ENCODE measurements at regions not wholly inside any gene's neighbourhood (a gene's known extent, or its start where the extent isn't known, plus 50 kb on each side); places are given as distances from the start of the nearest gene placed in this dataset.

- TF ChIP-seq ZFP3 (CRISPR knock-in tag; IDR thresholded peaks at IDR 0.05) (no peak), ZNF565 (CRISPR knock-in tag; conservative IDR thresholded peaks at IDR 0.05; ENCODE audit: low read depth) (no peak), TOX (CRISPR knock-in tag; IDR thresholded peaks at IDR 0.05; ENCODE audit: borderline replicate concordance) (no peak), SNAI2 (CRISPR knock-in tag; IDR thresholded peaks at IDR 0.05) (no peak), OSR1 (CRISPR knock-in tag; IDR thresholded peaks at IDR 0.05) (no peak)
- ATAC-seq = no peak
Observed at GRCh38 chr4:175453456-175453855, 358.6 kb downstream of the GPM6A start.

- TF ChIP-seq, protein P1, sequence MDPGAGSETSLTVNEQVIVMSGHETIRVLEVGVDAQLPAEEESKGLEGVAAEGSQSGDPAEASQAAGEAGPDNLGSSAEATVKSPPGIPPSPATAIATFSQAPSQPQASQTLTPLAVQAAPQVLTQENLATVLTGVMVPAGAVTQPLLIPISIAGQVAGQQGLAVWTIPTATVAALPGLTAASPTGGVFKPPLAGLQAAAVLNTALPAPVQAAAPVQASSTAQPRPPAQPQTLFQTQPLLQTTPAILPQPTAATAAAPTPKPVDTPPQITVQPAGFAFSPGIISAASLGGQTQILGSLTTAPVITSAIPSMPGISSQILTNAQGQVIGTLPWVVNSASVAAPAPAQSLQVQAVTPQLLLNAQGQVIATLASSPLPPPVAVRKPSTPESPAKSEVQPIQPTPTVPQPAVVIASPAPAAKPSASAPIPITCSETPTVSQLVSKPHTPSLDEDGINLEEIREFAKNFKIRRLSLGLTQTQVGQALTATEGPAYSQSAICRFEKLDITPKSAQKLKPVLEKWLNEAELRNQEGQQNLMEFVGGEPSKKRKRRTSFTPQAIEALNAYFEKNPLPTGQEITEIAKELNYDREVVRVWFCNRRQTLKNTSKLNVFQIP (CRISPR knock-in tag; IDR thresholded peaks at IDR 0.05; ENCODE audit: borderline replicate concordance, low read depth) = no peak
- TF ChIP-seq PPARA (CRISPR knock-in tag; IDR thresholded peaks at IDR 0.05; ENCODE audit: borderline replicate concordance) = no peak
- ATAC-seq = no peak
Observed at GRCh38 chr4:175456131-175456530, 355.9 kb downstream of the GPM6A start.

DNA sequence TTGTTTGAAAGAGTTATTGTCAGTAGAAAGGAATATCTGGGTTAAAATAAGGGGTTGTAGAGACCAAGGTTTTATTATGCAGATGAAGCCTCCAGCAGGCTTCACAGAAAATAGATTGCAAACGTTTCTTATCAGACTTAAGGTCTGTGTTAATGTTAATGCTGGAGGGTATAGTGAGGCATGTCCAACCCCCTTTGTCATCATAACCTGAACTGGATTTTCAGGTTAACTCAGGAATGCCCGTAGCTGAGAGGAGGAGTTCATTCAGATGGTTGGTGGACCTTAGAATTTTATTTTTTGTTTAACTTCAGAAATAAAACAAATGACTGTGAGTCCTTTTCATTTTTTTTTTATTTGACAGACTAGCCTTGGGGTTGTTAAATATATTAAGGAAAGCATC lies 354.1 kb downstream of the GPM6A start:
- TF ChIP-seq ZNF565 (CRISPR knock-in tag; conservative IDR thresholded peaks at IDR 0.05; ENCODE audit: low read depth) (no peak), TOX (CRISPR knock-in tag; IDR thresholded peaks at IDR 0.05; ENCODE audit: borderline replicate concordance) (no peak), TSHZ2 (CRISPR knock-in tag; IDR thresholded peaks at IDR 0.05) (no peak), ISL1 (CRISPR knock-in tag; IDR thresholded peaks at IDR 0.05) (no peak), TCF4 (CRISPR knock-in tag; IDR thresholded peaks at IDR 0.05; ENCODE audit: borderline replicate concordance) (no peak), OSR1 (CRISPR knock-in tag; IDR thresholded peaks at IDR 0.05) (no peak)

DNA sequence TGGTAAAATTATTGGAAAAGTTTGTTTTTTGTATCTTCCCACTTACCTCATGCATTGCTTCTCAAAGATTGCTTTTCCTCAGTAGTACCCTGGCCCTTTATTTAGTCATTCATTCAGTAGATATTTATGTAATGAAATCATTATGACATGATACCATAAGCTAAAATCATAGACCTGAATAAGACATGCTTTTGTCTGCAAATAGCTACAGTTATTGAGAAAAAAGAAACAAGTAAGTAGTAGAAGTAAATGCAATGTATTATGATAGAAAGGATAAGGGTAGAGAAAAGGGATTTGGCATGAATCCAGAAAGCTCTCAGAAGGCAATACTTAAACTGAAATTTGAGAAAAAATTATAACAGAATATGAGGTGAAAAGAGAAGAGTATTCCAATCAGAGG lies 352.5 kb downstream of the GPM6A start:
- ATAC-seq = no peak
- no peak for TF ChIP-seq ZC3H10 (CRISPR knock-in tag; IDR thresholded peaks at IDR 0.05)
- TF ChIP-seq, protein P2, sequence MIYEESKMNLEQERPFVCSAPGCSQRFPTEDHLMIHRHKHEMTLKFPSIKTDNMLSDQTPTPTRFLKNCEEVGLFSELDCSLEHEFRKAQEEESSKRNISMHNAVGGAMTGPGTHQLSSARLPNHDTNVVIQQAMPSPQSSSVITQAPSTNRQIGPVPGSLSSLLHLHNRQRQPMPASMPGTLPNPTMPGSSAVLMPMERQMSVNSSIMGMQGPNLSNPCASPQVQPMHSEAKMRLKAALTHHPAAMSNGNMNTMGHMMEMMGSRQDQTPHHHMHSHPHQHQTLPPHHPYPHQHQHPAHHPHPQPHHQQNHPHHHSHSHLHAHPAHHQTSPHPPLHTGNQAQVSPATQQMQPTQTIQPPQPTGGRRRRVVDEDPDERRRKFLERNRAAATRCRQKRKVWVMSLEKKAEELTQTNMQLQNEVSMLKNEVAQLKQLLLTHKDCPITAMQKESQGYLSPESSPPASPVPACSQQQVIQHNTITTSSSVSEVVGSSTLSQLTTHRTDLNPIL (CRISPR knock-in tag; IDR thresholded peaks at IDR 0.05; ENCODE audit: low read depth) = no peak
- TF ChIP-seq, protein P3, sequence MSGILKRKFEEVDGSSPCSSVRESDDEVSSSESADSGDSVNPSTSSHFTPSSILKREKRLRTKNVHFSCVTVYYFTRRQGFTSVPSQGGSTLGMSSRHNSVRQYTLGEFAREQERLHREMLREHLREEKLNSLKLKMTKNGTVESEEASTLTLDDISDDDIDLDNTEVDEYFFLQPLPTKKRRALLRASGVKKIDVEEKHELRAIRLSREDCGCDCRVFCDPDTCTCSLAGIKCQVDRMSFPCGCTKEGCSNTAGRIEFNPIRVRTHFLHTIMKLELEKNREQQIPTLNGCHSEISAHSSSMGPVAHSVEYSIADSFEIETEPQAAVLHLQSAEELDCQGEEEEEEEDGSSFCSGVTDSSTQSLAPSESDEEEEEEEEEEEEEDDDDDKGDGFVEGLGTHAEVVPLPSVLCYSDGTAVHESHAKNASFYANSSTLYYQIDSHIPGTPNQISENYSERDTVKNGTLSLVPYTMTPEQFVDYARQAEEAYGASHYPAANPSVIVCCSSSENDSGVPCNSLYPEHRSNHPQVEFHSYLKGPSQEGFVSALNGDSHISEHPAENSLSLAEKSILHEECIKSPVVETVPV (CRISPR knock-in tag; IDR thresholded peaks at IDR 0.05) = no peak
- TF ChIP-seq OSR1 (CRISPR knock-in tag; IDR thresholded peaks at IDR 0.05) = no peak
- no peak for TF ChIP-seq ZFP30 (CRISPR knock-in tag; IDR thresholded peaks at IDR 0.05)
- no peak for TF ChIP-seq TSHZ2 (CRISPR knock-in tag; IDR thresholded peaks at IDR 0.05)
- TF ChIP-seq ARNTL (CRISPR knock-in tag; IDR thresholded peaks at IDR 0.05; ENCODE audit: borderline replicate concordance, low read depth) = no peak

More for the DNA sequence above, 354.1 kb downstream of the GPM6A start:
- ATAC-seq = no peak

DNA sequence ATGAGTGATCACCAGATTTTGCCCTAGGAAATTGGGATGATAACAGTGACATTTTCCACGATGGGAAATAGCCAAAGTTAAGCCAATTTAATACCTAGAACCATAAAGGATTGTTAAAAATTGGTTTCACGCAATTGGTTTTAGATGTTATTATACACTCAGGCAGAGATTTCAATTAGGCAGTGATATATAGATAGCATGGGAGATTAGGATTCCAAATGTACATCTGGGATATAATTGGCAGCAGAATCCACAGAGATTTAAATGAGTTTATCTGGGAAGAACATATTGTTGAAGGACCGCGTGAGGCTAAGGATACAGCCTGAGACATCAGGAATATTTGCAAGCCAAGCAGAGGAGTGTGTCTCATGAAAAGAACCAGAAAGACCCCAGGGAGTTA lies 351.6 kb downstream of the GPM6A start:
- no peak for ATAC-seq
- TF ChIP-seq GLIS3 (CRISPR knock-in tag; IDR thresholded peaks at IDR 0.05) (no peak), TOX (CRISPR knock-in tag; IDR thresholded peaks at IDR 0.05; ENCODE audit: borderline replicate concordance) (no peak), ESRRG (CRISPR knock-in tag; IDR thresholded peaks at IDR 0.05) (no peak), ZFP30 (CRISPR knock-in tag; IDR thresholded peaks at IDR 0.05) (no peak), SNAI2 (CRISPR knock-in tag; IDR thresholded peaks at IDR 0.05) (no peak), OSR1 (CRISPR knock-in tag; IDR thresholded peaks at IDR 0.05) (no peak)
- TF ChIP-seq, protein P2 (CRISPR knock-in tag; IDR thresholded peaks at IDR 0.05; ENCODE audit: low read depth) = no peak
- TF ChIP-seq, protein P1 (CRISPR knock-in tag; IDR thresholded peaks at IDR 0.05; ENCODE audit: borderline replicate concordance, low read depth) = no peak
